NOMO-1 treated with DMSO at 0.1 percent for 48 hours (cell line): ENCODE measurements at regions not wholly inside any gene's neighbourhood (a gene's known extent, or its start where the extent isn't known, plus 50 kb on each side); places are given as distances from the start of the nearest gene placed in this dataset.

Experiments used
- DNase-seq: peaks from one replicate; lab custom pipeline; 2025; ENCODE audit not compliant: unreplicated experiment; lab: John Stamatoyannopoulos, UW

- no peak for DNase-seq
Measured at GRCh38 chr2:220876080-220876824, 695.9 kb downstream of the EPHA4 start.

GRCh38 chr2:220877491-220877890, 694.6 kb downstream of the EPHA4 start:
- no peak for DNase-seq

- no peak for DNase-seq
Measured at GRCh38 chr2:220877897-220878296, 694.2 kb downstream of the EPHA4 start.

DNA sequence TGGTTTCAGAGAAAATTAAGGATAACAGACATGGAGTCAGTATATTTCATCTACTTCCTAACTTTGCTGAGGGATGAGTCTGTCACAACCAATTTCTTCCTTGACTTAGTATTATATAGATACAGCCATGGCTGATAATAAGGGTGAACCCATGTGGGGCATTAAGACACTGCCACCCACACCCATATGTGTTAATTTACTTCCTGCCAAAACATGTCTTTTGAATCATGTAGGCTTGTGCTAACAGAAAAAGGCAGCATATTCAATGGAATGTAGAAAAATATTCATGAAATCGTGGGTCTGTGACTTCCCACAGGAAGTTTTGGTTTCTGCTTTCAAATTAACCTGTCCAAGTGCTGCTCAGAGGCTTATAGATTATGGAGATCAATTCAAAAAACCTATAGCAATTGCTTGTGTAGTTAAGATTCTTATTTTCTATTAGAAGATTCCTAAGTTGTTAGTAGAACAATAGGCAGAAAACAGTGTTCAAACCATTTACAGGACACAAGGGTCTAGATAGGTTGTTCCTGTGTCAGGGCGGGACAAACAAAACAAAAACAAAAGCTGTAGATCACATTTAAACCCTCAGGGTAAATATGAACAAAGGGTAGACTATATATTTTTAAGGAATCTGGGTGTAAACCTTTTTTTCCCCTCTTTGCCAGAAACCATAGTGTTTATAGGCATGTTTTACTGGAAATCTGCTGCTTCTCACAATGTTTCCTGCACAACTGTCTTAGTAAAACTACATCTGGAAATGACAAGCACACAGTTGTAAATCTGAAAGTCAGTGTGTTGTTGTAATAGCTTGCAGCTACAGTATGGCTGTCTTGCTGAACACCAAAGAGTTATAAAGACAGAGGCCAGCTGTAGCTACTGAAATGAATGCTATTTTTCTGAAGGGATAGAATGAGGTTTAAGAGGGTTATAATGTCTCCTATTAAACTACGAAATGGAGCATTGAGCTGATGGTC, 691.2 kb downstream of the EPHA4 start:
- no peak for DNase-seq

- DNase-seq, result no peak
Measured at GRCh38 chr2:220882507-220882906, 689.6 kb downstream of the EPHA4 start.

DNA sequence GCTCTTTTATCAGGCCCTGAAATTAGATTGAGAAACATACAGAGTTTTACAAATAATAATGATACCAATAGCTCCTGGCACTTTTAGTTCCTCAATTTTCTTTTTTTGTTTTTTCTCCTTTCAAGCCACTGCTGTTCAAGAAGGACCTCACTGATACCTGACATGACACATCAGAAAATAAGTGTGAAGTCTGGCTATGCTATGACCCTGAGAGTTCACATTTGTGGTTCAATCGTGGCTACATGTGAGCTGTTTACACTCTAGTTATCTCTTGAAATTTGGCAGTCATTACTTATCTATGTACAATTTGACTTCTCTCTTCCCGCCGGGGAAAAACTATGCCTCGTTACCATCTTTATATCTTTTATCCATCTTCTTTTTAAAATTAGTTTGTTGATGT, 686.5 kb downstream of the EPHA4 start:
- DNase-seq, result no peak

DNA sequence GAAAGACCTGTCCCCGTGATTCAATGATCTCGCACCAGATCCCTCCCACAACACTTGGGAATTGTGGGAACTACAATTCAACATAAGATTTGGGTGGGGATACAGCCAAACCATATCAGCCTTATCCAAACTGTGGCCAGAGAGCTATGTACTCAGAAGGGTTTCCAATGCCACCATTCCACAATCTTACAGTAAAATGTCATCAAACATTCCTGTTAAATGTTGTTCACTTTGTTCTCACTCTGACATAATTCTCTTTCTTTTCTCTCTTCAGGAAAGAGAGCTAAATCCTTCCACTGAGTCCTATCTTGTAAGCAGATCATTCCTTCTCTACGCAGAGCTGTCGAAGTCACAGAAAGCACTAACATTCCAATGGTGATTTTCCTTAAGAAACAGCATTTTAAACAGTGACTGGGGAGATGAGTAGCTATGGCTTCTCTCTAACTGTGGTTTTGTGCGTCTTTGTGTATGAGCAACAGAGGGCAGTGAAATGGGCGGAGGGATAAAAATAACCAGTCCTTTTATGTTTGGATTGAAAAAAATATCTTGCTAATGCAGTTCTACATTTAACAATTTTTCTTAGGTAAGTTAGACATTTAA, 684.7 kb downstream of the EPHA4 start:
- DNase-seq, result no peak

GRCh38 chr2:220887876-220888275, 684.2 kb downstream of the EPHA4 start:
- DNase-seq, result no peak

DNA sequence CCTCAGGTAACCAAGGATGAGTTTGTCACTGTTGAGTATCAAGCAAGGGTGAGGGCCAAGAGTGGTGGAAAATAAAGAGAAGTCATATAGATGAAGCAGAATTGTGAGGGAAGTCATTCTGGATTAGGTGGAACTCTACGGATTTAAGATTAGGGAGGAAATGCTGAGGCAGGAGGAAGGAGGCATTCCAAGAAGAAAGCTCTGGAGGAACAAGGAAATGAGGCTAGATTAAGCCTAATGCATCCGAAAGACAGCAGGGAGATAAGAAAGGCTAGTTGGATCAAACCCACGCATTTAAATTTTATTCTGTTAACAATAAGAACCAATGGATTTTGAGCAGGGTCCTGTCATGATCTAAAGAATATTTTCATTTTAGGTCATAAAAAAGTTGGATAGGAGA, 681.2 kb downstream of the EPHA4 start:
- DNase-seq, result no peak

DNA sequence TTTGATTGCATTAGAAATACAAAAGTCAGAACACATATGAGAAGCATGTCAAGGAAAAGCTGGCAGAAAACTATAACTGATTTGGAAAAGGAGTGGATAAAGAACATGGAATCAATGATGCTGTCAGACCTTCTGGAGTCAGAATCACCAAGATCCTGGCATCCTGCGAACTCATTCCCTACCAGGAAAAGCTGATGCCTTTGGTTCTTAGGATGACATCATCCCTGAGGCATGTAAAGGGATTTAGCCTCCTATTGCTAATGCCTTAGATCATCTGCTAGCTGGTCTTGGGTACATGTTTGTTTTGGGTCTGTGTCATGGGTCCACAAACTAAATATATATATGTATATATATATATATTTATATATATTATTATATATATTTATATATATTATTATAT, 680.7 kb downstream of the EPHA4 start:
- no peak for DNase-seq

DNA sequence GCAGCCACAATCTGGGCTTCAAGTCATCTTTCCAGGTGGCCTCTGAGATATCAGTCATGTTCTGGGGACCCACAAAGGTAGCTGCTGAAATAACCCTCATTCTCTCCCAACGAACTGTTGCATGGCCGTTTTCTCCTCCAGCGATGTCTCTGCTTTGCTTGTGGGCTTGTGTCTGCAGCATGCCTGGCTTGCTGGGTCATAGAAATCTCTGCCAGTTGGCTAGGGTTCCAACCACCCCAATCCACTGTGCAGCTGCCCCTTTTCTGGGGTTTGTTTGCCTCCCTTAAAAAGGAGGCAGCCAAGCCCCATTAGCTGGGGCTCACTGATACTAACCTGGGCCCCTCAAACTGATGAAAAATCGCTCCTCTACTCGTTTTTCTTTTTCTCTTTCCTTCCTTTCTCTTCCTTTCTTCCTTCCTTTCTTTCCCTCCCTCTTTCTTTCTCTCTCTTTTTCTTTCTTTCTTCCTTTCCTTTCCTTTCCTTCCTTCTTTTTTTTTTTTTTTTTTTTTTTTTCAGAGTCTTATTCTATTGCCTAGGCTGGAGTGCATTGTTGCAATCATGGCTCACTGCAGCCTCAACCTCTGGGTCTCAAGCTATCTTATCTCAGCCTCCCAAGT, 680.0 kb downstream of the EPHA4 start:
- DNase-seq, result no peak

GRCh38 chr2:220893411-220893810, 678.7 kb downstream of the EPHA4 start:
- DNase-seq, result no peak

DNA sequence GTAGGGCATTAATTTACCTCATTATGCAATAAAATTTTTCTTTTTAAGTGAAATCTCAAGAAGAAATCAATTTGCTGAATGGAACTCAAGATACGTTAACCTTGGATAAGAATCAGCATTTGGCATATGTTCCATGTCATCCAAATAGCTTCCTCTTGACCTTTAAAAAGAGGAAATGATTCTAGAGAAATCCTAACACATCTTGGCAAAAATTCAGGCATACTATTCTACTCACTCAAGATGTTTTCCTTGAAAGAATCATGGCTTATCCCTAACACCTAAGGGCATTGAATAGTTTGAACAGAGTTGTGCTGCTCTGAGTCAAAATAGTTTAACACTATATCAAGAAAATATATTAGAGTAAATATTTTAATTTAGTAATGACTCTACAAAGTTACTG, 678.0 kb downstream of the EPHA4 start:
- DNase-seq, result no peak

DNA sequence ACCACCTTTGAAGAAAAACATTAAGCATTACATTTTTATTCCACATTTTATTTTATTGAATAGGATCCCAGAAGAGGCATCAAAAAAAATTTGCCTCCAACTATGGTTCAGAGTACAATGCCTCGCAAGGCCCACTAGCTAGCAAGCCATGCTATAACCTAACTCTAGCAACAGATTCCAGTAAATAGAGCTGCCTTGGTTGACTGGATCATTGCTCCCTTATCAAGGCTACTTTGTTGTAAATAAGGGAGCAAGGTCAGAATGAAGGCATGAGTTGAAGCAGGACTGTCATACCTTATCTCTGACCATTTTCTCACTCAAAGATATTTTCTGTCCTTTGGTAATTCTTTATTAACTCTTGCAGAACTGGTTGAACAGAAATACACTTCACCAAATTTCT, 672.6 kb downstream of the EPHA4 start:
- no peak for DNase-seq

GRCh38 chr2:220904015-220904414, 668.1 kb downstream of the EPHA4 start:
- DNase-seq, result no peak

- DNase-seq, result no peak
Measured at GRCh38 chr2:220913384-220913783, 658.7 kb downstream of the EPHA4 start.

DNA sequence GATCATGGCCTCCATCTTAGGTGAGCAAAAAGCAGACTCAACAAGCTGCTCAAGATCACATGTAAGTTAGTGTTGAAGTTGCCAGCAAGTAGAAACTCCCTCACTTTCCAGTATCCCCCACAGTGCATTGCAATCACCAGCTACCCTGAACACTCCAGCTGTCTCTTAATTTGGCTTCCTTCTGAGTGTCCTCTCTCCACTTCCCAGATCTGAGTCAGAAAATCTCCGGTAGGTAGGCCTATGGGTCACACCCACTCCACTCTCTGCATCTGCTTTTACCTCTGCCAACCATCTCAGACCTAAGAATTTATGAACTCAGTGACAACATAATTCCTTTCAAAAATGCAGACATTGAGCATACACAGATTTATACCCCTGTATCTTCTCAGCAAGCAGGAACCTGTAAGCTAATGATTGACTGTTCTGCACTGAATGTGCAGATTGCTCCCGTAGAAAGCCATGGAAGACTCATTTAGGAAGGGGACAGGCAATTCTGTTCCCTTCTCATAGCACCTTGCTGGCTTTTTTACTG, 656.9 kb downstream of the EPHA4 start:
- DNase-seq, result no peak

- DNase-seq, result no peak
Measured at GRCh38 chr2:220916931-220917330, 655.2 kb downstream of the EPHA4 start.

- DNase-seq, result no peak
Measured at GRCh38 chr2:220930271-220931076, 641.6 kb downstream of the EPHA4 start.

DNA sequence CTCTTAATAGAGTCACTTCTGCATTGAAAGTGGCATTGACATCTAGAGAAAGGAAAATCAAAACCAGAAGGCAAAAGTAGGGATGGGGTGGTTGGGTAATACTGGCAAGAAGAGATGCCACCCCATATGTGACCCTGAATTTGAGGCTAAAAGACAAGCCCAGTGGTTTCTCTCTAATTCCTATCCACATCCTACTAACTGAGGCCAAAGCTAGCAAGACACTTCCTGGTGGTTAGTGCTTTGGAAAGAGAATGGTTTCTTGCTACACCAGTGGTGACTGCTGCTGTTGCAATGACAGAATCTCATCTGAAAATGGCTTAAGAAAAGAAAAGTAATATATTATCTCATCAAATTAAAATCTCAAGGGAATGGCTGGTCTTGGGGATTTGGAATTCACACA, 640.6 kb downstream of the EPHA4 start:
- DNase-seq, result no peak
